DMS153 (cell line): ENCODE measurements at regions not wholly inside any gene's neighbourhood (a gene's known extent, or its start where the extent isn't known, plus 50 kb on each side); places are given as distances from the start of the nearest gene placed in this dataset.

Experiments
- DNase-seq: peaks from one replicate; lab custom pipeline; 2025; lab: John Stamatoyannopoulos, UW

- no peak for DNase-seq
Measured at GRCh38 chr20:40493071-40493470, 196.0 kb downstream of the MAFB start.

DNA sequence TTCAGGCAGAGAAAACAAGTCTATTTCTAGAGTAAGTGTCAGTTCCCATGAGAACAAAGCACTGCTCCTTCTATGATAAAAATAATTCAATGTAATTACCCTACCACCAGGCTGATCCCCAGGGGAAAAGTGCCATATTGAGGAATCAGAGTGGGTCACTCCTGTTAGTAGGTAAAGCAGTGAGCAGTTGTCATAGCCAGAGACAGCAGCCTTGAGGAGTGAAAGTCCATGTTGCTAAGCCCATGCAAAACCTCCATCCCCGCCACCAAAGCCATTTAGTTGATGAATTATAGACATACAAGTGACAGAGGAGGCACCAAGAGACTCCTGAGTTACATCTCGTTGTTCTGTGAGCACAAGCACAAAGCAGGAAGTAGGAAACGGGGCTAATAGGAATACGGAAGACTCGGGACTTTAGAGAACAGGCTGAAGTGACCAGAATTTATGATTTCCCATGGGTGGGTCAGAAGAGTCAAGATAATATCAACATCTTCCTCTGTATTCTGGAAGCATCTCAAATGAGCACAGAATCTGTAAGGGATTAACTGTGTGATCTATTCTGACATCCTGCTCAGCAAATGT is 197.9 kb downstream of the MAFB start:
- no peak for DNase-seq

DNA sequence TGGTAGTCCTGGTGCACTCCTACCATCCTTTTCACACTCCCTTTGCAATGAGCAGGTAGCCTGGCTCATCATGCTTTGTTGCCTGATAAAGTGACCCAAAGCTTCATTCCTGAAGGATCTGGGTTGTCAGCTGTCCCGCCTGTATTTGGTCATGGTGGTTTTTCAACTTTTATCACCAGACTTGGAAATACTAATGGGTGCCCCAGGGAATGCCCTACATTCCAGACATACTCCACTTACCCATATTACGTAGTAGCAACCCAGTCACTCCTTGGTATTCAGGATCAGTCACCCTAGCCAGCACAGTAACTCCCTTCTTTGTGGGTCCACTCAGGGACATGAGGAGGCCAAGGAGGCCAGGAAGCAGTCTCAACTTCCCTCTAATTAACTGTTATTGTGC is 199.2 kb downstream of the MAFB start:
- DNase-seq, result no peak

DNA sequence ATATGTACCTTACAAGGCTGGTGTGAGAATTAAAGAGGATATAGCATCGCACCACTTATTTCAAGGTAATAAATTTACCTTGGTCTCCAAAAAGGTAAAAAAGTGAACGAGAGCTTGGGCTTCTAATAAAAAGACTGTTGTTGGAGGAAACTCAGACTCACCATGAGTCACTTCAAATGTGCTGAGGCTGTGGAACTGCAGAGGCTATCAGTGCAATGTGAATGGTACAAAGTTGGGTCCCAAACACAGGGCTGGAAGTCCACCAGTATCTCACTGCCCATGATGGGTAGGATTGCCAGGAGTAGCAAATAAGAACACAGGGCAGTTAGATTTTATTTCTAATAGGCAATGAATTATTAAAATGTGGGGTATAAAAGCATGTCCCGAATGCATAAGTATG is 200.6 kb downstream of the MAFB start:
- DNase-seq, result no peak

- DNase-seq, result no peak
Measured at GRCh38 chr20:40486297-40486696, 202.7 kb downstream of the MAFB start.

DNA sequence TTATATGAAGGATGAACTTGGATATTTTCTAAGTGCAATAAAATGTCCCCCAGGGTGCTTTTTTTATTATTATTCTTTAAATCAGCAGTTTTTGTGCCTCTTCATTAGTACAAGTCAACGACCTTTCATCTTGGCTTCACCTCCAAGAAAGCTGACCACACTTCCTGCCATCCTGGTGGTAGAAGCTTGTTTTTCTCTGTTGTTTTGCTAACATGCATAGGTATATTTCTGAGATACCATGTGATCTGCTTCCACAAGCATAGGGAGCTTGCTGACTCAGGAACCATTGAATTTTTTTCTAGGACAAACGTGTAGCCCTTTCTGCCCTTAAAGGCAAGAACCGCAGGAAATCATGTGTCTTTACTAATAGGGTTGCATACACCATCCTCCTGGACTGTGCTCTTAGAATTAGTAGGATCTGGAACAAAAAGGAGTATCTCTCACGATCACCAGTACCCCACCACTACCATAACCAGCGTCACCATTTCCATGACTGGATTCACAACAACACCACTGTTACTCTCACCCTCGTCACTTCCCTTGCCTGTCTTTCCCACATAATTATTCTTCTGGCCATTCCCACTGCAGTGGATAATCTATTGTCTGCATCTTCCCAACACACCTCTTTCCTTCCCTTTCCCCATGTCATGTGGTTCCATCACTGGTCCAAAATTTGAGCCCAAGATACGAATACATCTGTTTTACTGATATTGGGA is 207.1 kb downstream of the MAFB start:
- DNase-seq, result no peak

DNA sequence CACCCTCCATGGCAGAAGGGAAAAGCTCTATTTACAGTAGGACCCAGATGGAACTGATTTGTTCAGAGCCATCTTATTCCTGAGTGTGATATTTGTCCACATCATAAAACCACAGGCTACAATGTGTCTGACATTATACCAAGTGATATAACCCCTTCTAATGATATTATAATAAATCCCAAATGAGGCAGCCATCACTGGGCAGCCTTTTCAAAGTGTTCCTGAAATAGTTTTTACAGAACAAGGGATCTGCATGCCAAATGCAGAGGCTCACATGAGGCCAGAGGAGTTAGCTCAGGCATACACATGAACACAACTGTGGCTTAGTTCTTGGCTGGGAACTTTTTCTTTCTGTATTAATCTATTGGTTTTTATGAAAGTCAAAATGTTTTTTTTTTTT is 207.7 kb downstream of the MAFB start:
- DNase-seq, result no peak

DNA sequence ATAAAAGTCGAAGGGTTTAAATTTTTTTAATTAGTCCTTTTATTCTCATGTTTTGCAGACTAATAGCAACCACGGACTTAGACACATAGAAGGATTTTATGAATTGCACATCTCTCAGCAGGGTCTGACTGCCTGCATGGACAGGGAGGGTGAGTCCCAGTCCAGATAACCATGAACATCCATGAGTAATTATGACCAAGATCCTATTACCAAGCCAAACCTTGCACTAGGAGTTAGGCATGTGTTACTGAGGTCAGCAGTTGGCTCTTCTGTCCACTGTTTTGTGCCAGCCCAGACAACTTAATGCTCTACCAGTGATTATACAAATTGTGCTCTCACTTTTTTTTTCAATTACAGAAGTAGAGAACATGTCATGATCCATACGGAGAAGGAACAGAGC is 211.2 kb downstream of the MAFB start:
- no peak for DNase-seq

- no peak for DNase-seq
Measured at GRCh38 chr20:40476461-40476860, 212.6 kb downstream of the MAFB start.

- no peak for DNase-seq
Measured at GRCh38 chr20:40472905-40473304, 216.1 kb downstream of the MAFB start.

- no peak for DNase-seq
Measured at GRCh38 chr20:40471261-40471629, 217.8 kb downstream of the MAFB start.

DNA sequence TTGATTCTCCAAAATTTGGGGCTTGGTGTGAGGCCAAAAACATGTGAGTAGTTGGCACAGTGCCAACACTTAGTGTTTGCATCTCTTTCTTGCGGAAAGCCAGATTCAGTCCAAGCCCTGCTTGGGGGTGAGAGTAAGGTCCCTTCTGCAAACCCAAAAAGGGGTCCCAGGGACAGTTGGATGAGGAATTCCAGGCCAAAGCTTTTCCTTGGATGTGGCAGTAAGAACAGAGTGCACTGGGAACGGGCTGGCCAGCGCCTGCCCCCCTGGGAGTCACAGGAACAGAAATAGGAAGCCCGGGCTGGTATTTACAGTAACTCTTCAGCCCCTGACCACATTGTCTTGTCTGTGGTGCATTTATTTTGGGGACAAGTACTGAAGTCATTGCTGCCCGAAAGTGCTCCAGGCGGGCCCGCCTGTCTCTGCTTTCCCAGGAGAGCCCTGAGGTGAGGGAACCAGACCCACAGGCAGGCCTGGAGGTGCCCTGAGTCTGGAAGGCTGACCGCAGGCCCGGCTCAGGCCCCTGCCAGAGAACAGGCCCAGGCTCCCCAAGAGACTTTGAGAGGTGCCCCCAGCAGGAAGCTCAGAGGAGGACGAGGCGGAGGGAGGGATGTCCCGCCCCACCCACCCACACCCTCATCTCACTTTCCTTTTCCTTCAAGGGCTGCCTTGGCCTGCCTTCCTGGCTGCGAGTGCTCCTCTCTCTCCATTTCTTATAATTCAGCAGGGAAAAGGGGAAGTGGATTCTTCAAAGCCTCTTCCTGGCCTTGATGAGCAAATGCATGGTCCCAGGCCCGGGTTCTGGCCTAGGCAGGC is 218.4 kb downstream of the MAFB start:
- no peak for DNase-seq

- no peak for DNase-seq
Measured at GRCh38 chr20:40468759-40469158, 220.3 kb downstream of the MAFB start.

DNA sequence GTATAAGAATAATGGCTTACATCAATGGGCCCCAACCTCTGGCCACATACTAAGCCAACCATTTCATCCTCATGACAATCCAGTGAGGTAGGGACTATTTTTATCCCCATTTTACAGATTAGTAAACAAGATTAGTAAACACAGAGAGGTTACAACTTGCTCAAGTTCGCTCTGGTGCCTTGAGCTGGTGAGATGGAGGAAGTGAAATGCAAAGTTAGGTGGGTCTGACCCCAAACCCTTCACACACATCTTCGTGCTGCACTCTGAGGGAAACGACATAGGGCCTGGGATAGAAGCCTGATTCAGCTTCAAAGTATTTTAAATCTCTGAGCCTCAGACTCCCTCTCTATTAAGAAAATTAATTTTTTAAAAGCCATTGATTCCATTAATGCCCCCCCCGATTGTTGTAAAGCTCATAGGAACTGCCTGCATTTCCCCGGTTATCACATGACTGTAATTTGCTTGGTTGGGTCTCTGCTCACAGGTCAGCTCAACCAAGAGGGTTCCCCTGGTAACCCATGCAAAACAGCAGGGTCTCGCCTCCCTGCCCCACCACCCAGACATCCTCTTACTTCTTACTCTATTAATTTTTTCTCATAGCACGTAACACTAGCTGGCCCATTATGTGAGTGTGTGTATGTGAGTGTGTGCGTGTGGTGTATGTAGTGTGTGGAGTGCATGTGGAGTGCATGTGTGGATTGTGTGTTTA is 221.2 kb downstream of the MAFB start:
- DNase-seq, result no peak

- peak; percentile 24 for DNase-seq
Measured at GRCh38 chr20:40467067-40467466, 222.0 kb downstream of the MAFB start.

GRCh38 chr20:40464731-40465208 is 224.3 kb downstream of the MAFB start:
- no peak for DNase-seq

DNA sequence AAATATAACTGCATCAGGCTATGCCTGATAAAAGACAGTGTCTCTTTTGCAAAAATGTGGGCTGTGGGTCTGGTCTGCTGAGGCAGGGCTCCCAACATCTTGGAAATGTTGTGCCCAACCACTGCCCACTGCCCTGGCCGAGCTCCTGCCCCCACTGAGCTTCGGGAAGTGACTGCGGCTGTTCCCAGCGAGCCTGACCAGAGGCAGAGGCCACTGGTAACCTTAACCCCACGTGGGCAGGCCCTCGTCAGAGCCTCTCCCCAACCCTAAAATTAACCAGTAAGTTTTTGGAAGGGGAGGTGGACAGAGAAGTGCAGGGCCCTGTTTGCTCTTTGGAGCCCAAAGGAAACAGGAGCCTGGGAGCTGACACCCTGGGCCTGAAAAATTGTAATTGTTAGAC is 225.9 kb downstream of the MAFB start:
- DNase-seq, result no peak

GRCh38 chr20:40462566-40462965 is 226.5 kb downstream of the MAFB start:
- no peak for DNase-seq

GRCh38 chr20:40459299-40459698 is 229.7 kb downstream of the MAFB start:
- DNase-seq, result no peak

GRCh38 chr20:40457404-40457803 is 231.6 kb downstream of the MAFB start:
- DNase-seq, result no peak

DNA sequence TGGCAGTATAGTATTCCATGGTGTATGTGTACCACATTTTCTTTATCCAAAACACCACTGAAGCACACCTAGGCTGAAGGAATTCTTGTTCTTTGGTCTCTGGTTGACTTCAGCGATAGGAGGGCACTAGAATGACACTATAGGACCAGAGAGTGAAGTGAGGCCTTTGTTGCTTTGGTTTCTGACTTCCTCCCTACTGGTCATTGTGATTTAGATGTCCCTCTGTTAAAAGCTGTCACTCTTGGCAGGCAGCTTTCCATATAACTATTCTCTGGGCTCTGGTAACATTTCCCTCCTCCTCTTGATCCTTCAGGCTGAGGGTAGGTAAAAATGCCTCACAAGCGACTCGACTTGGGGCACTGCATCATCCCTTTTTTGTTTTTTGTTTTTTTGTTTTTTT is 236.3 kb downstream of the MAFB start:
- DNase-seq, result no peak

DNA sequence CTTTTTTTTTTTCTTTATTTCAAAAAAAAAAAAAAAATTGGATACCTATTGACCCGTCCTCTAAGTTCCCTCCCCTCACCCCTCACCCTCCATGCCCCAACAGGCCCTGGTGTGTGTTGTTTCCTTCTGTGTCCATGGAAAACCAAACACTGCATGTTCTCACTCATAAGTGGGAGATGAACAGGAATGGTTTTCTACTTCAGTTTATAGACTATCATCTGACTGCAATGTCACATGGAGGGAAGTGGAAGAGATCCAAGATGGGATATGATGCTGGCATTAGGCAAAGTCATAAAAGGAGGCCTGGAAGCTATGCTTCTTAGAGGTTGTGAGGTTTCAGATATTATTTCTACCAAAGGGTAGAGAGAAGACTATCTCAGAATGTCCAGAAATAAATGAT is 237.5 kb downstream of the MAFB start:
- DNase-seq, result no peak
